H1 (cell line): ENCODE measurements at regions not wholly inside any gene's neighbourhood (a gene's known extent, or its start where the extent isn't known, plus 50 kb on each side); places are given as distances from the start of the nearest gene placed in this dataset.

ENCODE experiments used
- CTCF ChIA-PET: fragments of 300-600 bp; sonication (Branson Sonifier 250); formaldehyde crosslinking; loops from one replicate; lab custom pipeline; 2021; ENCODE audit not compliant: partially characterized antibody; lab: Charles Lee
- POLR2A ChIA-PET: fragments of 300-600 bp; sonication (Branson Sonifier 250); formaldehyde crosslinking; loops from one replicate; lab custom pipeline; 2021; ENCODE audit warnings: inconsistent platforms; ENCODE audit not compliant: partially characterized antibody; lab: Charles Lee
- DNase-seq, 2 experiments: peaks; one replicate each; pipeline versions ENCODE4 v3.0.0 to v3.0.0-alpha.2; 2010 to 2022; ENCODE audit warnings: low spot score in 2 of 2, low read depth in 1 of 2, mixed read lengths in 1 of 2
- FAIRE-seq: peaks from 2 replicates; lab custom pipeline; 2011; peaks lifted over from hg19 to GRCh38; lab: Jason Lieb, UNC
- H2AFZ ChIP-seq: 2 replicates; pipeline ENCODE4 v1.8.1; 2012; ENCODE audit warnings: low read length, inconsistent platforms
- H2AK5ac ChIP-seq: 2 replicates; pipeline ENCODE4 v1.6.1; 2013; ENCODE audit warnings: low read depth, low read length
- H2BK120ac ChIP-seq: replicated peaks from 2 replicates; pipeline ENCODE3; 2013; ENCODE audit warnings: low read depth, low read length, inconsistent platforms
- H2BK12ac ChIP-seq: 2 replicates; pipeline ENCODE4 v1.6.1; 2013; ENCODE audit warnings: low read depth, low read length
- H2BK15ac ChIP-seq: 2 replicates; pipeline ENCODE4 v1.6.1; 2013; ENCODE audit warnings: low read length
- H2BK20ac ChIP-seq: 2 replicates; pipeline ENCODE4 v1.6.1; 2013; ENCODE audit warnings: low read length
- H2BK5ac ChIP-seq: 2 replicates; pipeline ENCODE4 v1.6.1; 2013; ENCODE audit warnings: low read depth, low read length
- H3K14ac ChIP-seq: 2 replicates; pipeline ENCODE4 v1.6.1; 2013; ENCODE audit warnings: inconsistent platforms; ENCODE audit not compliant: insufficient read length
- H3K18ac ChIP-seq: 2 replicates; pipeline ENCODE4 v1.6.1; 2013; ENCODE audit warnings: low read length; ENCODE audit errors: extremely low read depth
- H3K23ac ChIP-seq: 2 replicates; pipeline ENCODE4 v1.6.1; 2013; ENCODE audit warnings: inconsistent platforms; ENCODE audit not compliant: insufficient read length
- H3K23me2 ChIP-seq: 2 replicates; pipeline ENCODE4 v1.6.1; 2013; ENCODE audit warnings: low read depth, low read length
- H3K27ac ChIP-seq: 2 replicates; pipeline ENCODE4 v1.6.1; 2011; ENCODE audit warnings: low read depth, low read length, inconsistent platforms
- H3K27me3 ChIP-seq, 4 experiments: replicated peaks in 1 of 4; 1 replicate in 1 of 4; 2 replicates in 3 of 4; pipeline versions ENCODE4 v1.6.1 to v1.8.1; 2011 to 2013; ENCODE audit warnings: low read length in 3 of 4, mild to moderate bottlenecking in 3 of 4, inconsistent platforms in 2 of 4, mixed read lengths in 2 of 4, moderate library complexity in 1 of 4; ENCODE audit not compliant: control insufficient read depth in 3 of 4, insufficient read depth in 3 of 4; ENCODE audit errors: extremely low read depth in 1 of 4
- H3K36me3 ChIP-seq, 4 experiments: 2 replicates each; pipeline versions ENCODE4 v1.6.1 to v1.8.1; 2011 to 2013; ENCODE audit warnings: mild to moderate bottlenecking in 4 of 4, low read length in 3 of 4, moderate library complexity in 2 of 4, control low read depth in 1 of 4, inconsistent platforms in 1 of 4; ENCODE audit not compliant: insufficient read depth in 4 of 4, control insufficient read depth in 2 of 4
- H3K4ac ChIP-seq: replicated peaks from 2 replicates; pipeline ENCODE3; 2013; ENCODE audit warnings: low read length, low read depth, mixed read lengths, inconsistent platforms; ENCODE audit not compliant: insufficient read length
- H3K4me1 ChIP-seq, 4 experiments: replicated peaks in 1 of 4; 1 replicate in 1 of 4; 2 replicates in 3 of 4; pipeline versions ENCODE4 v1.6.1 to v1.8.1; 2011 to 2013; ENCODE audit warnings: low read length in 3 of 4, inconsistent platforms in 2 of 4, mixed read lengths in 1 of 4; ENCODE audit not compliant: insufficient read depth in 4 of 4, control insufficient read depth in 3 of 4
- H3K4me2 ChIP-seq, 2 experiments: 2 replicates each; pipeline versions ENCODE4 v1.6.1 to v1.8.1; 2011 to 2013; ENCODE audit warnings: low read depth in 2 of 2, low read length in 2 of 2, control low read depth in 1 of 2, inconsistent platforms in 1 of 2, mild to moderate bottlenecking in 1 of 2; ENCODE audit not compliant: insufficient read depth in 1 of 2
- H3K4me3 ChIP-seq, 4 experiments: fragments of 200-600, 300-600 bp in 1 of 4; sonication (generic), shearing (Covaris generic), sonication (Bioruptor Twin) in 1 of 4; 2 replicates each; pipeline versions ENCODE4 v1.5.1 to v1.8.1; 2011 to 2016; ENCODE audit warnings: low read length in 4 of 4, low read depth in 3 of 4, control low read depth in 2 of 4, inconsistent platforms in 2 of 4, mild to moderate bottlenecking in 2 of 4, mixed read lengths in 1 of 4, moderate library complexity in 1 of 4; ENCODE audit not compliant: insufficient read depth in 2 of 4; ENCODE audit errors: extremely low read depth in 1 of 4
- H3K56ac ChIP-seq: replicated peaks from 2 replicates; pipeline ENCODE3; 2013; ENCODE audit warnings: low read depth, mild to moderate bottlenecking, mixed read lengths, low read length, inconsistent platforms; ENCODE audit not compliant: insufficient read length
- H3K79me1 ChIP-seq: 2 replicates; pipeline ENCODE4 v1.6.1; 2013; ENCODE audit warnings: low read depth, low read length, control low read depth
- H3K79me2 ChIP-seq, 2 experiments: 2 replicates each; pipeline versions ENCODE4 v1.6.1 to v1.8.1; 2012 to 2013; ENCODE audit warnings: low read length in 2 of 2, mild to moderate bottlenecking in 2 of 2, inconsistent platforms in 1 of 2; ENCODE audit not compliant: insufficient read depth in 2 of 2, control insufficient read depth in 1 of 2
- H3K9ac ChIP-seq, 4 experiments: replicated peaks in 1 of 4; 1 replicate in 1 of 4; 2 replicates in 3 of 4; pipeline versions ENCODE4 v1.6.1 to v1.8.1; 2011 to 2013; ENCODE audit warnings: low read depth in 3 of 4, low read length in 3 of 4, control low read depth in 2 of 4, mild to moderate bottlenecking in 2 of 4, moderate library complexity in 2 of 4, inconsistent platforms in 1 of 4; ENCODE audit errors: extremely low read depth in 1 of 4
- H3K9me3 ChIP-seq, 2 experiments: 2 replicates each; pipeline versions ENCODE4 v1.6.1 to v1.8.1; 2012 to 2013; ENCODE audit warnings: mild to moderate bottlenecking in 2 of 2, moderate library complexity in 2 of 2, control low read depth in 1 of 2, inconsistent platforms in 1 of 2, low read depth in 1 of 2, low read length in 1 of 2, mixed read lengths in 1 of 2; ENCODE audit not compliant: insufficient read depth in 2 of 2
- H4K20me1 ChIP-seq, 2 experiments: replicated peaks in 1 of 2; 2 replicates each; pipeline versions ENCODE3 to v1.8.1; 2011 to 2013; ENCODE audit warnings: inconsistent platforms in 2 of 2, low read length in 2 of 2, mild to moderate bottlenecking in 1 of 2; ENCODE audit not compliant: insufficient read depth in 2 of 2, control insufficient read depth in 1 of 2
- H4K5ac ChIP-seq: 2 replicates; pipeline ENCODE4 v1.6.1; 2013; ENCODE audit warnings: low read length, low read depth, mixed read lengths, inconsistent platforms; ENCODE audit not compliant: insufficient read length
- H4K8ac ChIP-seq: 2 replicates; pipeline ENCODE4 v1.8.0; 2013; ENCODE audit warnings: mild to moderate bottlenecking, moderate library complexity, low read length, inconsistent platforms; ENCODE audit not compliant: insufficient read depth; ENCODE audit errors: extremely low read depth
- H4K91ac ChIP-seq: replicated peaks from 2 replicates; pipeline ENCODE3; 2013; ENCODE audit warnings: low read length, mixed read lengths, inconsistent platforms; ENCODE audit not compliant: insufficient read length
- ASH2L ChIP-seq: fragments of 200-600, 300-600 bp; sonication (generic); IDR thresholded peaks from one replicate; pipeline ENCODE4 v1.7.1; 2017; ENCODE audit warnings: low read length
- PHF8 ChIP-seq: fragments of 200-600 bp; sonication (generic); conservative IDR thresholded peaks from 2 replicates; pipeline ENCODE4 v1.7.1; 2012; ENCODE audit warnings: low read depth, mild to moderate bottlenecking, inconsistent platforms, low read length, moderate library complexity
- RFX5 ChIP-seq: IDR thresholded peaks from 2 replicates; pipeline ENCODE4 v1.6.1; 2011; ENCODE audit warnings: low read depth, low read length, improper control_type of control experiment, borderline replicate concordance
- SRF ChIP-seq: IDR thresholded peaks from 2 replicates; pipeline ENCODE4 v1.6.1; 2011; ENCODE audit warnings: mild to moderate bottlenecking, low read depth, low read length, moderate library complexity
- WGBS, 2 experiments: shearing (Covaris generic) in 1 of 2; methylation state at CpG; one replicate each; pipeline versions ENCODE4 v1.1.6 to v1.1.7; 2013 to 2015; ENCODE audit warnings: low lambda C conversion rate in 2 of 2, mixed read lengths in 2 of 2, inconsistent platforms in 1 of 2, low coverage in 1 of 2, missing lambda C conversion rate in 1 of 2; ENCODE audit not compliant: insufficient replicate concordance in 2 of 2, insufficient coverage in 1 of 2, insufficient read length in 1 of 2; ENCODE audit errors: extremely low coverage in 1 of 2, missing lambda C conversion rate in 1 of 2; 5-methylcytosine and 5-hydroxymethylcytosine counted together

GRCh38 chr9:120182011-120182410, 398.0 kb downstream of the CDK5RAP2 start:
- Histone ChIP-seq H2BK120ac (no peak overlapping the region), H3K4me3 (no peak overlapping the region), H3K9me3 (no peaks in the 10 kb centered on the region), H3K79me1 (no peaks in the 10 kb centered on the region), H3K4me2 (no peak overlapping the region), H3K36me3 (no peaks in the 10 kb centered on the region), H4K8ac (no peak overlapping the region), H2BK15ac (no peak overlapping the region), H3K27me3 (no peaks in the 10 kb centered on the region), H3K18ac (no peak overlapping the region), H3K4ac (no peak overlapping the region), H2AFZ (no peak overlapping the region), H4K91ac (no peak overlapping the region), H3K23me2 (no peaks in the 10 kb centered on the region), H2BK5ac (no peak overlapping the region), H4K20me1 (no peaks in the 10 kb centered on the region), H3K27ac (no peak overlapping the region), H3K56ac (no peak overlapping the region), H3K14ac (no peak overlapping the region), H3K79me2 (no peaks in the 10 kb centered on the region), H2BK12ac (no peak overlapping the region), H3K23ac (no peak overlapping the region), H2BK20ac (no peak overlapping the region), H2AK5ac (no peak overlapping the region), H4K5ac (no peak overlapping the region), H3K9ac (no peak overlapping the region), H3K4me1 (no peaks in the 10 kb centered on the region)
- ChIA-PET CTCF (interaction anchor here (1.2 kb wide), 1 partner anchor 29 kb away, joined by 3 read pairs; no protein-coding TSS in a partner anchor), POLR2A (no interaction called here)
- FAIRE-seq: no peak
- no peak for DNase-seq
- no peak for TF ChIP-seq ASH2L
- TF ChIP-seq PHF8: no peak
- TF ChIP-seq SRF: no peak
- TF ChIP-seq RFX5: no peak
- 86% methylated on average over 1 of the region's 1 CpG; no CpG with 5 or more reads in 1 of the 2 experiments for WGBS, 2 experiments
